ENCODE measurements at regions not wholly inside any gene's neighbourhood (a gene's known extent, or its start where the extent isn't known, plus 50 kb on each side); places are given as distances from the start of the nearest gene placed in this dataset.
"Not testable (repeated sequence)": the region's sequence is repeated elsewhere in the genome, so short reads cannot be mapped to it uniquely, and the experiment has no call there.

DNA sequence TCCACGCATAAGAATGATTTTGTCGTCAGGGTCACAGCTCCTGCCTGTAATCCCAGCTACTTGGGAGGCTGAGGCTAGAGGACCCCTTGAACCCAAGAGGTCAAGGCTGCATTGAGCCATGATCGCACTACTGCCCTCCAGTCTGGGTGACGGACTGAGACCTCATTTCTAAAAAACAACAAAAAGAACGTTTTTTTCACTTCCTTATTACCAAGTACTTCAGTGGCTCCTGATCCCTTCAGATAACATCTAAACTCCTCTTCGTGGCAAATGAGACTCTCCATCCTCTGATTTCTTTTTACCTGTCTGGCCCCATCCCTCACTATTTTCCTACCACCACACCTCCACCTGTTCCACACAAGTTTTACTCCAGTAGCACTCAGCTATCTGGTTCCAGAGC, 105.4 kb upstream of the TLK1 start:
- intact Hi-C loops (cut with DNase I) = no loop called here
- no peak for DNase-seq (ENCODE audit: missing footprints)
- no peak for ATAC-seq

DNA sequence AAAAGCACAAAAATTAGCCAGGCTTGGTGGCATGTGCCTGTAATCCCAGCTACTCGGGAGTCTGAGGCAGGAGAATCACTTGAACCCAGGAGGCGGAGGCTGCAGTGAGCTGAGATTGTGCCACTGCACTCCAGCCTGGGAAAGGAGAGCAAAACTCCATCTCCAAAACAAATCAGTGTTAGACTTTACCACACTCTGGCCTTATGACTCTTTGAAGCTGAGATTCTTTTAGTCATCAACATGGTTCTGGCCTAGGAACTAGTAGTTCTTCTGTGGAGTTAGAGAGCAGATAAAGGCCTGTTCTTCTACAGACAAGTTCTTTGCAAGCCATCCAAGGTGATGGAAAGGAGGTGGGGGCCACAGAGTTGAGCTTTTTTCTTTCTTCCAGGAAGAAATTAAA, 100.8 kb upstream of the TLK1 start:
- ATAC-seq; DNase-seq (ENCODE audit: missing footprints); intact Hi-C loops (cut with DNase I): not testable (repeated sequence)

DNA sequence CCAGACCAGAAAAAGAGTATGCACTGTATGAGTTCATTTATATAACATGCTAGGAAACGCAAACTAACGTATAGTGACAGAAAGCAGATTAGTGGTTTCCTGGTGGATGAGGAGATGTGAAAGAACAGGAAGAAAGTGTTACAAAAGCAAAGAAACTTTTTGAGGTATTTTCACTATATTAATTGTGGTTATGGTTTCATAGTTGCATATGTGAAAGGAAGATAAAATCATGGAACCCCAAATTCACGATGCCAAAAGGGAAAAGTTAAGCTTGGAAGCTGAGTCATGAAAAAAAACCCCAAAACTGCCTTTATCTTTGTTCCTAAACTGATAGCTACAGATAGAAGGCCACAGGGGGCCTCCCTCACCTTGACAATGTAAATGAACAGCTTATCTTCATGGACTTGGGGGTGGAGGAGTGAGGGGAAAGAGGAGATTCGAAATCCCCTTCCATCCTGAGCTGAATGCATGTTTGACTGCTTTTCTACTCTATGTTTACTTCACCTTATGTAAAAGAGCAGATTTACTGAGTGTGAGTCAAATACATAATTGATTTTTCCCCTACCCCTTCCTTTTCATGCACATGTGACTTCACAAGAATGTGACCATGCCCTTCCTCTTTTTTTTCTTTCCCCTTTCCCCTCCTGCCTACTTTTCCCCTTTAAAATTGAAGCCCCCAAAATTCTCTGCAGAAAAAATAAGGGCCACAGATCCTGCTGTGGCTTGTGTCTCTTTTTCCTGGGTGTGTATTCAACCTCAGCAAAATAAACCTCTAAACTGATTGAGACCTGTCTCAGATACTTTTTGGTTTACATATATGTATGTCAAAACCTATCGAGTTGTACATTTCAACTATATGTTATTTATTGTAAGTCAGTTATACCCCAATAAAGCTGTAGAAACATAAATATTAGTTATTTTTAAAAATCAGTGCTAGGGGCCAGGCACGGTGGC, 100.1 kb upstream of the TLK1 start:
- DNase-seq (ENCODE audit: missing footprints) (no peak), ATAC-seq (no peak)
- intact Hi-C loops (cut with DNase I) = no loop called here

DNA sequence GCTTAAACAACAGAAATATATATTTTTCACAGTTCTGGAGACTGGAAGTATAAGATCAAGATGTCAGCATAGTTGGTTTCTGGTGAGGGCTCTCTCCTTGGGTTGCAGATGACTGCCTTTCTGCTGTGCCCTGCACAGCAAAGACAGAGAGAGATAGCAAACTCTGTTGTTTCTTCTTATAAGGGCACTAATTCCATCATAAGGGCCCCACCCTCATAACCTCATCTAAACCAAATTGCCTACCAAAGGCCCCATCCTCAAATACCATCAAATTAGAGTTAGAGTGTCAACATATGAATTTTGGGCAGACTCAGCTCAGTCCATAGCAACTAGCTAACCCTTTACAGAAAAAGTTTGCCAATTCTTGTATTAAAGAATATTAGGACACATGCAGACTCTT, 94.0 kb upstream of the TLK1 start:
- ATAC-seq = no peak
- no peak for DNase-seq (ENCODE audit: missing footprints)
- intact Hi-C loops (cut with DNase I) = no loop called here

DNA sequence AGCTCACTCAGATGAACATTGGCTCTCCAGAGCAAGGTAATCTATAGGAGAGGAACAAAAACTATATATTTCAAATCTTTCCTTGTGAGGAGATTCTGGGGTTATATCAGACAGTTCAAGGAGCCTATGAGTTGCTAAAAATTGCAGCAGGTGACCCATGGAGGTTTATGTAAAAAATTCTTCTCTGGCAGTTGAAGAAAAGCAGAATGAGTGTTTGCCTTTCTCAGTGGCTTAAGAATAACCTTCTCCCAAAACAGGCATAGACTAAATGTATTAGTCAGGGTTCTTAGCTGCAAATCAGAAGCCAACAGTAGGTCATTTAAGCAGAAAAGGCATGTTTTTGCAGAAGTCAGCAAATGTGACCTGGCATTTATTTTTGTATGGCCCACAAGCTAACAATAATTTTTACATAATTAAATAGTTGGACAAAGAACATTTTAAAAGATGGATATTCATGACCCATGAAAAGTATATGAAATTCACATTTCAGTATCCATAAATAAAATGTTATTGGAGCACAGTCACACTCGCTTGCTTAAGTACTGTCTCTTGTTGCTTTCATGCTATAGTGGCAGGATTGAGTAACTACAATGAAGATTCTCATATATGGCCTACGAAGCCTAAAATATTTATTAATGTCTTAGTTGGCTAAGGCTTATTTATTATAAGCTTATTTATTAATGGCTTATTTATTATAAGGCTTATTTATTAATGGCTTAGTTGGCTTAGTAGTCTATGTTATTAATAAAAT, 93.4 kb upstream of the TLK1 start:
- intact Hi-C loops (cut with DNase I) = no loop called here
- DNase-seq (ENCODE audit: missing footprints) (no peak), ATAC-seq (no peak)

DNA sequence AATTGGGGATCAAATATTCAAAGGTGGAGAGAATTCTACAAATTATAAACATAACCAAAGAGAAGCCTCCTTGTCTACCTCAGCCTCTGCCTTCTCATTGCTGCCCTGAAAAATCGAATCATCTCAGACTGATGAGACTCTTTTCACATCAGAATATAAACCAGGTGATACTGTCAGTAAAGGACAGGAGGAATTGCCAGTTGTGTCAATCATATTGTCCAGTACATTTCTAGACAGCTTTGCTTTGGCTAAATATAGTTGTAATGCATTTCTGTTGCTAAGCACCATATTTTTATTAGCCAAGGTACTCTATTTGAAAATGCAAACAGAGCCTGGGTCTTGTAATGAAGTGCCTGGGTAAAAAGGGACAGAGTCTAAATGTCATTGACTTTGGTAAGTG, 92.6 kb upstream of the TLK1 start:
- ATAC-seq (no peak), DNase-seq (ENCODE audit: missing footprints) (no peak)

DNA sequence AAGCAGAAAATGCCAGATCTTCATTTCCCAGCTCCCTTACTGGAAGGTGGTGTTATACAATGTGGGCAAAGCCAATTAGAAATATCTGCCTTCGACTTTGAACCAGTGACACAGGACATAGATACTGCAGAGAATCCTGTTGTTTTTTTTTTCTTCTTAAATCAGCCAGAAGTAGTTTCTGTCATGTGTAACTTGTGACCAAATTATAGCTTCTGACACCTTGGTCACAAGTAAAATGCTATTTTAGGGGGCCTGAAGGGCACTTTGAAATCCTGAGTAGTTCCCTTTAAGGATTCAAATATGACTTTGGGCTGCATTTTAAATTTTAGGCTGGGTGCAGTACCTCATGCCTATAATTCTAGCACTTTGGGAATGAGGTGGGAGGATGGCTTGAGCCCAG, 89.0 kb upstream of the TLK1 start:
- no peak for ATAC-seq
- no peak for DNase-seq (ENCODE audit: missing footprints)
- intact Hi-C loops (cut with DNase I) = loop anchor here (10.0 kb wide), 1 partner anchor 905 kb away; no protein-coding TSS in a partner anchor

More for the DNA sequence above, 92.6 kb upstream of the TLK1 start:
- intact Hi-C loops (cut with DNase I) = no loop called here

DNA sequence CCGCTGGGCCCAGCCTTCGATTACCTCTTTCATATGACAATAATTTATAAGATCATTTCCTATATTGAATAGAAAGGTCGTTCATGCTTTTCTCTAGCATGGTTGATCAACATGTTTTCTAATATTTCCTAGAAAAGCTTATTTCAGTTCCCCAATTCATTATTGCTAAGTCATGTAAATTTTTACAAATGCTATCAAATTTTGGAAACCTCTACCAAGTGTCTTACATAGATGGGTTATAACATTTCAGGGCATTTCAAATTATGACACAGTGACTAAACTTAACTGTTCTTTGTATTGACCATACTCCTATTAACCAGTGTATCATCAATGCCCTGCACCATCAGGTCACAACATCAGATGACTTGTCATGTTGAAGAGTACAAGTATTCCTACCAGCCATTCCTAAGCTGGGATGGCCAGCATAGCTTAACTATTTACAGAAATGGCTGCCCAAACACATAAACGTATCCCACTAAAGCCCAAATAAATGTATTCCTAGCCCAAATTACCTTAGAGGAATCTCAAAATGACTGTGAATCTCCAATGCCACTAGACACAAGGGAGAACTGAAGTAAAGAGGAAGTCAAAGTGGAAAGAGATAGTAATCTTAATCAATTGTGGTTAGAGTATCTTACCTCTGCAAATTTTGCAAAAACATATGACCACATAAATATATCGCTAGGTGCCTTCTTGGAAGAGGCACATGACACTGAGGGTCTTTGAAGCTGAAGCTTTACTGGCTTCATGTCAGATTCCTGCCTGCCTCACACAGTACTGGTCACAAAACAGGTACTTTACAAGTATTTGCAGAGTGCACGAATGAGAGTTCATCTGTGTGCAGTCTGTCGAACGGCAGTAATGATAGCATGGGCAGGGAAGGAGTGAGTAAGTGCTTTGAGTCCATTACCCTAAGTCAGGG, 87.3 kb upstream of the TLK1 start:
- intact Hi-C loops (cut with DNase I) = loop anchor here (10.0 kb wide), 1 partner anchor 907 kb away; no protein-coding TSS in a partner anchor
- DNase-seq (ENCODE audit: missing footprints) (no peak), ATAC-seq (no peak)

DNA sequence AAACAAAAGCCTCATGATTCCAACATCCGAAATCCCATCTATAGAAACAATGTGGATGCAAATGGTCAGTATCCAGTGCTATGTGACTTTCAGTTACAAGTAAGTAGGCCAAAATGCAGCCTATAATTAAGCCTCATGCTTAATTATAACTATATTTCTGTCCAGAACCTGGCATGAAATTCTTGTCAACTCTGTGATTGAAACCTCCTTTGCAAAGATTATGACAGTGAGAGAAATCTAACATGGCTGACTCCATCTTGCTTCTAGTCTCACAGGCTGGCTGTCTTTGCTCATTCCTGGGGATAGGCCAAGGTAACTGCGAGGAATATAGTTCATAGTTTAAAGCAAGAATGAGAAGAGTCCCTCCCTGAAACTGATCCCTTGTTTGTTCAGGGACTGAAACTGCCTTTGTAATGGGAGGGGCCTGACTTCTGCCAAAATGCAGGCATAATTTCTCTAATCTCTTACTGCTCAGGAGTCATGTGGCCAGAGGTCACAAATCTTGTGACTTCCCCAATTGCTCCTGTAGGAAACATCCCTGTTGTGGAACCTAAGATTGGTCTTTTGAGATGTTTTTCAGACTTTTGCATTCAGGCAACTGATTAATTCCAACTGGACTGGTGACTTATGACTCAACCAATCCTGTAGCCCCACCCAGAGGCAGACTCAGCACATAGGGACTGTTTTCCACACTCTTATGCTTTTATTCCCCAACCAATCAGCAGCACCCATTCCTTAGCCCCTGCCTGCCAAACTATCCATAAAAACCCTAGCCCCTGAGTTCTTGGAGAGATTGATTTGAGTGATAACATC, 84.5 kb upstream of the TLK1 start:
- ATAC-seq = no peak
- intact Hi-C loops (cut with DNase I) = loop anchor here (10.0 kb wide), 1 partner anchor 910 kb away; no protein-coding TSS in a partner anchor
- DNase-seq (ENCODE audit: missing footprints) = no peak

DNA sequence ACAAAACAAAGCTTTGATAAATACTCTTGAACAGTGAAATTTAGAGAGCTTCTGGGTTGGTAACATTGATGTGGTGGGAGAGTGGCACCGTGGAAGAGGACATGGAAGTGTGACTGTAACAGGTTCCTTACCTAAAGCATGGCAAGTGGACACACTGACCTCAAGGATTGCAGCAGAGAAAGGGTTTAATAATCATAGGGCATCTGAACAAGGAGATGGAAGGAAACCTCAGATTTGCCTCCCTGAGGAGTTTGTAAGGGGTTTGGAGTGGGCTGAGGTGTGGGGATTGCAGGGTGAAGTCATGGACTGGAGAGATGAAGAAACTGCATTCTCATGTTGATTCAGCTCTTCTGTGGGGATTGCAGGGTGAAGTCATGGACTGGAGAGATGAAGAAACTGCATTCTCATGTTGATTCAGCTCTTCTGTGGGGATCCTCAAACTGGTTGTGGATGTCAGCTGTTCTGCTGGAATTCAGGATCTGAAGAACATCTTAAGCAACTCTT, 83.8 kb upstream of the TLK1 start:
- DNase-seq (ENCODE audit: missing footprints) = no peak

DNA sequence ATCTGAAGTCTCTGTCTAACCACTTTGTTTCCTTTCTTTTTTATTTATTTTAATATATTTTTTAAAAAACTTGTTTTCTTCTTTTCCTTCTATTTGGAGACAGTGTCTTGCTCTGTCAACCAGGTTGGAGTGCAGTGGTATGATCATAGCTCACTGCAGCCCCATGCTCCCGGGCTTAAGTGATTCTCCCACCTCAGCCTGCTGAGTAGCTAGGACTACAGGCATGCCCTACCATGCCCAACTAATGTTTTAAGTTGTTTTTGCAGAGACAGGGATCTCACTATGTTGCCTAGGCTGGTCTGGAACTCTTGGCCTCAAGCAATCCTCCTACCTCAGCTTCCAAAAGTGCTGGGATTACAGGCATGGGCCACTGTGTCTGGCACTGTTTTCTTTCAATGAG, 81.1 kb upstream of the TLK1 start:
- ATAC-seq (no peak), DNase-seq (ENCODE audit: missing footprints) (no peak)
- intact Hi-C loops (cut with DNase I) = loop anchor here (10.0 kb wide), 1 partner anchor 913 kb away; no protein-coding TSS in a partner anchor

More for the DNA sequence above, 83.8 kb upstream of the TLK1 start:
- intact Hi-C loops (cut with DNase I) = loop anchor here (10.0 kb wide), 1 partner anchor 910 kb away; no protein-coding TSS in a partner anchor
- ATAC-seq = no peak

DNA sequence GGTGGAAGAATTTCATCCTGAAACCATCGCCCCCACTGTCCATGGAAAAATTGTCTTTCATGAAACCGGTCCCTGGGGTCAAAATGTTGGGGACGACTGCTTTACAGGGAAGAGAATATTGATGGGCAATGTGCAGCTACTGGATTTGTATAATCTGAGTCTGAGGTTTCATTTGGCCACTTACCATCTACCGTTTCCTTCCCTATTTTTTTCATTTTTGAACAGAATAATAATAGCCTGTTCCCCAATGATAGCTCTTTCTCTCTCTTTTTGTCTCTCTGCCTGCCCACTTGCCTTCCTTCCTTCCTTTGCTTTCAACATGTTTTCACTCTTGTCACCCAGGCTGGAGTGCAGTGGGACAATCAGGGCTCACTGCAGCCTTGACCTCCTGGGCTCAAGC, 78.3 kb upstream of the TLK1 start:
- intact Hi-C loops (cut with DNase I) = no loop called here
- no peak for ATAC-seq
- no peak for DNase-seq (ENCODE audit: missing footprints)

DNA sequence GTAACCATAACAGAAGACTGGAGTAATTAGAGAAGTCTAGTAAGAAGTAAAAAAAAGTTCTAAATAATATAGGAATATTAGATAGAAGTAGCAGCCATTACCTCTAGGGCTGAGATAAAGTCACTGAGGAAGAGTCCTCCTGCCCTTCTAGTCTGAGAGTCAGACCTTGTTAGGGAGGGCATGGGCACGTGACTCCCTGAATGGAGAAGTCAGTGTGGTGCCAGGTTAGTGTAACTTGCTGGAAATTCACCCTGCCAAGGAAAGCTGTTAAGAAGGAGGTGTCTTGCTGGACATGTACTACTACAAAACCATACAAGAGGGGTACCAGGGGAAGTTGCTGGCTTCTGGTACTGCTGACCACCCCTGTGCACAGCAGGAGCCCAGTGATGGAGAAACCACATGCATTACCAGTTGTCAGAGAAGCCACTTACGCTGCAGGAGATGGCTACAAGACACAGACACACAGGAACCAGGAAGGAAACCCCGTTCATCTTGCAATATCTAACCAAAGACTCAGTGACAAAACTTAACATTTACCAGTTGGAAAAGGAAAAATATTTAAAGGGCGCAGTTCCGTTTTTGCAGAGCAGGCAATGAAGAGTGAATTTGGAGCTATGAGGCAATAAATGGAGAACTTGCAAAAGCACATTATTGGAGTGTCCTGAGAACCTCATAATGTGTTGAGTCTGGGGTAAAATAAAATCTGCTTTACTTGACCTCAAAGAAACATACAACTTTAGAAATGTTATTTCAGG, 77.2 kb upstream of the TLK1 start:
- DNase-seq (ENCODE audit: missing footprints) (no peak), ATAC-seq (no peak)
- intact Hi-C loops (cut with DNase I) = no loop called here

DNA sequence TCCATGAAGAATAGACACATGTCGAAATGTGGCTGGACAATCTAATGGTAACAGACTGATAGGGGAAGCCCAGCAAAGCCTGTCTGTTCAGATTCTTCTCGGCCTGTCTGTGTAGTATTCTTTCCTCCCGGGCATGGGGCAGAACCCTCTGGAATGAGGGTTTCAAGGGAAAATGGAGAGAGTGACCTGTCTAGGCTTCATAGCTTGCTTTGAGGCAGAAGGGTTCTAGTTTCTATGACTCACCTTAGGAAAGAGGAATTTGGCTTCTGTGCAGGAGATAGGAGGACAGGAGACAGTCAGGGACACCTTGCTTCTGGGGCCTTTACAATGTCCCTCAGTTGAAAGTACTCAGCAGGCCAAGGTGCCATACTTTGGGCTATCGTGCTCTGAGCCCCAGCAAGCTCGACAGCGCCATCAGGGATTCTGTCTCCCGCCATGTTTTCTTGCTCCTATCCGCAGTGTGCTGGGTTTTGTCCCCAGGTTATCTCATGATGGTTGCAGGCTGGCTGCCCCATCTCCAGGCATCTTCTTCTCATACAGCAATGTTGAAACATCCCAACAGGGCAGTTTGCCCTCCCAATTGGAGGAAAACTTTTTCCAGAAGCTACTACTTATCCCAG, 74.7 kb upstream of the TLK1 start:
- ATAC-seq (no peak), DNase-seq (ENCODE audit: missing footprints) (no peak)
- intact Hi-C loops (cut with DNase I) = no loop called here

DNA sequence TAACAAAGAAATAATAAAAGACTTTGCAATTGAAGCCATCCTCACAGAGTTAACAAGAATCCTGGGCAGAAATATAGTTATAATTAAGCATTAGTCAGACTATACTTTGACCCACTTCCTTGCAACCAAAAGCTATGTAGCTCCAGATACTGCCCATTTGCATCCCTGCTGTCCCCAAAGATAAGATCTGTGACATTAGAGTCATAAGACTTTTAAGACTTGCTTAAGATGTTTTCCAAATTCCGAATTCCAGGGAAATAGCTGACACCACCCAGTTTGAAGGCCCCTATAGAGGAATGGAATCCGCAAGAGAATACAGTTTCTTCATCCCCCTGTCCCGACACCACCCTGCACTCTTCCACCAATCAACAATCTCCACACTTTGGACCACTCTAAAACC, 69.5 kb upstream of the TLK1 start:
- no peak for ATAC-seq
- intact Hi-C loops (cut with DNase I) = no loop called here
- DNase-seq (ENCODE audit: missing footprints) = no peak

DNA sequence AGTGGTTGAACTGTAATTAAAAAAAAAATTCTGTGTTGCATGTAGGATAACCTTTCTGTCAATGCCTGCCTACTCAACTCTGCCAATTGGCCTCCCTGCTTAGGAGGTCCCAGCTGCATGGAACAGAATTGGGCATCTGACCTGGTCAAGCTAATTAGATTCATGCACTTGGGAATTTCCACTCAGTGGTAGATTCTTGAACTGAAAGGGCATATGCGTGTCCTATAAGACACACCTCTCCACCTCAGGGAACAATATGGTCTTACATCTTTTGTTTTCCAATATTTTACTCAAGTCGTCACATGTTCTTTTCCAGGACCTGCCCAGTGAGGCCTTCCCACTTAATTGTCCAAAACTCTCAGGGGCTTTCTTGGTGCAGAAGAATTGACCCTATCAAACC, 68.1 kb upstream of the TLK1 start:
- DNase-seq (ENCODE audit: missing footprints) (no peak), ATAC-seq (no peak)
- intact Hi-C loops (cut with DNase I) = no loop called here
